GM21390 (cell line): ENCODE measurements at regions not wholly inside any gene's neighbourhood (a gene's known extent, or its start where the extent isn't known, plus 50 kb on each side); places are given as distances from the start of the nearest gene placed in this dataset.
A peak's percentile ranks its signal among the peaks of the same experiment; 100 is the strongest.

Source experiments
- ATAC-seq: cut with Tn5 transposase; IDR thresholded peaks from one replicate; pipeline ENCODE4 v1.9.1; 2021; ENCODE audit not compliant: unreplicated experiment

GRCh38 chr1:63710308-63710707, 63.5 kb upstream of the ROR1 start:
- no peak for ATAC-seq

GRCh38 chr1:63710761-63711380, 62.9 kb upstream of the ROR1 start:
- no peak for ATAC-seq

- ATAC-seq = no peak
Measured at GRCh38 chr1:63713041-63713440, 60.8 kb upstream of the ROR1 start.

- ATAC-seq = peak; percentile 64
Measured at GRCh38 chr1:63713627-63714481, 60.0 kb upstream of the ROR1 start.

DNA sequence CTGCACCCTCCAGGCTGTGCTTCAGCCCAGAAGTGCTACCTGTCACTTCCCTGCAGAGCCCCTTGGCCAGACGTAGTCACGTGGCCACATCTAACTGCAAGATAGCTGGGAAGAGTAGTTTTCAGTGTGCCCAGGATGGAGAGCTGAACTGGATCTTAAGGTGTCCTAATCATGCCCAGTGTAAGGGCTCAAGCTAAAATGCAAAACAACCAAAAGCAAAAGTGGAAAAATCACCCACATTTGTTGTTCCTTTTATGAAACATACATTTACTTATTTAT, 59.4 kb upstream of the ROR1 start:
- ATAC-seq = peak; percentile 23

GRCh38 chr1:63717511-63718065, 56.2 kb upstream of the ROR1 start:
- ATAC-seq = no peak

DNA sequence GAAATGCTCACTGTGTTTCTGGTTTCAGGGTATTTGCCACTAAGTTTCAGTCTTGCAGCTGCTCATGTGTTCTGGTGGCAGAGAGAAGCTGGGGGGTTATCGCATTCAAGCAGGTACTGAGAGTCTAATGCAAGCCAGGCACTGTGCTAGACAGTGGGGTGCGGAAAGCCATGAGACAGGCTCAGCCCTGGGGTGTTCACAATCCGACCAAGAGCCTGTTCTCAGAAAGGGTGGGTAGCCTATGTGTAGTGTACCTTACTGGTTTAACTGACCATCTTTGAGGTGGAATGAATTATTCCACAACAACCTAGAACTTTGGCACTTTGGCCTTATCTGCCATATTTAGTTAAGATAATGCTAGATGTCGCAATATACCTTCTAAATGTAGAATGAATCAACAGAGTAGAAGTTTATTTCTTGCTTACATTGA, 55.3 kb upstream of the ROR1 start:
- ATAC-seq = no peak

DNA sequence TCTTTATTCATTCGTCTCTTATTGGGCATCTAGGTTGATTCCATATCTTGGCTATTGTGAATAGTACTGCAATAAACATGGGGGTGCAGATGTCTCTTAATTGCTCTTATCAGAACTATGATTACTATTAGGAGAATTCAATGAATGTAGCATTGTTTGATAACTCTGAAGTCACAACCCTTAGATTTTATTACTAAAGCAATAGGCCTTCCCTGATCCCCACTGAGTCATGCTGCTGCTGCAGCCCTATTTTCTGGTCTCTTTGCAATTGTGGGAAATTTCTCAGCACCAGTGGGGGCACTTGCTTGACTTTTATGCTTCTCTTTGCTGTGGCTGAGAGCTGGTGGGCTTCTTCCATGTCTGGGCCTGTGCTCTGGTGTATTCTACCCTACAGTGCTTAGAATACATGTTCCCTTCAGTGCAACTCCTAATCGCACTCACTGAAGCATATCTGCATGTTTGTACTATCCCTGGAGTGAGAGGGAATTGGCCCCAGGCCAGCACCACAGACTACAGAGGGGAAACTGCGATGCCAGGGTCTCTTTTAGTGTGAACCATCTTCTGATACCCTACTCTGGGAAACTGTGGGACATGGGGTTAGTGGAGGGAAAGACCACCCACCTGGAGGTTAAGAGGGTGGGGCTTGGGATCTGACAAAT, 52.2 kb upstream of the ROR1 start:
- ATAC-seq = no peak

- no peak for ATAC-seq
Measured at GRCh38 chr1:63723602-63724001, 50.2 kb upstream of the ROR1 start.
